Endothelial cell of umbilical vein (primary cell): ENCODE measurements at regions not wholly inside any gene's neighbourhood (a gene's known extent, or its start where the extent isn't known, plus 50 kb on each side); places are given as distances from the start of the nearest gene placed in this dataset.

Experiments
- BruUV-seq: library from RNA; stranded (reverse); fragments of 400-500 nt; replicated peaks from 2 replicates; lab custom pipeline; 2021; lab: Mats Ljungman, UMichigan
- CTCF ChIA-PET: fragments of 300-600, 350-600 bp; sonication (Branson Sonifier 250); formaldehyde crosslinking; loops from one replicate; lab custom pipeline; 2021; ENCODE audit warnings: antibody characterized with exemption, inconsistent platforms; lab: Charles Lee
- POLR2A ChIA-PET: fragments of 300-600, 350-600 bp; sonication (Branson Sonifier 250); formaldehyde crosslinking; loops from one replicate; lab custom pipeline; 2021; ENCODE audit warnings: antibody characterized with exemption, inconsistent platforms; lab: Charles Lee
- DNase-seq: peaks from one replicate; pipeline ENCODE4 v3.0.0-alpha.2; 2011; ENCODE audit warnings: low read depth, low spot score
- FAIRE-seq: peaks from 2 replicates; lab custom pipeline; 2011; peaks lifted over from hg19 to GRCh38; lab: Jason Lieb, UNC
- H2AFZ ChIP-seq: 2 replicates; pipeline ENCODE4 v1.6.0; 2012; ENCODE audit warnings: low read depth, low read length, control low read depth, inconsistent platforms
- H3K27ac ChIP-seq: 2 replicates; pipeline ENCODE4 v1.5.1; 2011; ENCODE audit warnings: low read depth, mild to moderate bottlenecking, control low read depth, low read length, moderate library complexity; ENCODE audit not compliant: insufficient read depth
- H3K27me3 ChIP-seq, 2 experiments: 2 replicates each; pipeline versions ENCODE4 v1.6.0 to v1.6.1; 2011; ENCODE audit warnings: low read length in 2 of 2, mixed read lengths in 1 of 2; ENCODE audit not compliant: control insufficient read depth in 2 of 2, insufficient read depth in 2 of 2
- H3K36me3 ChIP-seq, 2 experiments: 2 replicates in 1 of 2; 3 replicates in 1 of 2; pipeline ENCODE4 v1.5.1; 2011; ENCODE audit warnings: low read length in 2 of 2, mild to moderate bottlenecking in 1 of 2, moderate library complexity in 1 of 2; ENCODE audit not compliant: control insufficient read depth in 2 of 2, insufficient read depth in 2 of 2; ENCODE audit errors: extremely low read depth in 1 of 2
- H3K4me1 ChIP-seq: 3 replicates; pipeline ENCODE4 v1.5.1; 2011; ENCODE audit warnings: mild to moderate bottlenecking, low read length; ENCODE audit not compliant: control insufficient read depth, insufficient read depth; ENCODE audit errors: extremely low read depth
- H3K4me2 ChIP-seq: 2 replicates; pipeline ENCODE4 v1.6.1; 2011; ENCODE audit warnings: low read length, control low read depth, mixed read lengths; ENCODE audit not compliant: insufficient read depth
- H3K4me3 ChIP-seq, 3 experiments: fragments of 200-600 bp in 1 of 3; sonication (generic), shearing (Covaris generic) in 1 of 3; replicated peaks in 1 of 3; 2 replicates each; pipeline ENCODE4 v1.5.1; 2011 to 2016; ENCODE audit warnings: control low read depth in 3 of 3, low read length in 3 of 3, mild to moderate bottlenecking in 2 of 3, inconsistent platforms in 1 of 3, low read depth in 1 of 3, moderate library complexity in 1 of 3; ENCODE audit not compliant: insufficient read depth in 1 of 3
- H3K79me2 ChIP-seq: 2 replicates; pipeline ENCODE4 v1.6.0; 2012; ENCODE audit warnings: low read length, inconsistent platforms; ENCODE audit not compliant: control insufficient read depth, insufficient read depth
- H3K9ac ChIP-seq: replicated peaks from 2 replicates; pipeline ENCODE3; 2011; ENCODE audit warnings: low read length, control low read depth; ENCODE audit not compliant: insufficient read depth; ENCODE audit errors: extremely low read depth
- H3K9me1 ChIP-seq: replicated peaks from 3 replicates; pipeline ENCODE4 v1.6.0; 2011; ENCODE audit warnings: mild to moderate bottlenecking, low read length; ENCODE audit not compliant: control insufficient read depth, insufficient read depth; ENCODE audit errors: extremely low read depth
- H3K9me3 ChIP-seq: replicated peaks from 2 replicates; pipeline ENCODE4 v1.5.1; 2012; ENCODE audit warnings: low read length, inconsistent platforms; ENCODE audit not compliant: control insufficient read depth, insufficient read depth
- H4K20me1 ChIP-seq: replicated peaks from 2 replicates; pipeline ENCODE3; 2011; ENCODE audit warnings: mild to moderate bottlenecking, low read length; ENCODE audit not compliant: control insufficient read depth, insufficient read depth; ENCODE audit errors: extremely low read depth
- EZH2 ChIP-seq: IDR thresholded peaks from 2 replicates; pipeline ENCODE4 v1.6.1; 2012; ENCODE audit warnings: borderline replicate concordance, low read depth, mild to moderate bottlenecking, moderate library complexity, low read length, inconsistent platforms; ENCODE audit not compliant: severe bottlenecking
- FOS ChIP-seq: IDR thresholded peaks from 2 replicates; pipeline ENCODE4 v1.6.1; 2011; ENCODE audit warnings: mild to moderate bottlenecking, low read length, moderate library complexity, borderline replicate concordance; ENCODE audit not compliant: insufficient read depth
- GATA2 ChIP-seq: IDR thresholded peaks from 2 replicates; pipeline ENCODE4 v1.7.0; 2011; ENCODE audit warnings: low read depth, mild to moderate bottlenecking, moderate library complexity, mixed read lengths, low read length; ENCODE audit not compliant: insufficient read length, insufficient read depth
- JUN ChIP-seq: IDR thresholded peaks from 2 replicates; pipeline ENCODE4 v1.6.1; 2011; ENCODE audit warnings: borderline replicate concordance, low read depth; ENCODE audit not compliant: insufficient read length, insufficient read depth
- MYC ChIP-seq: IDR thresholded peaks from one replicate; pipeline ENCODE4 v1.6.1; 2011; ENCODE audit warnings: mild to moderate bottlenecking, low read depth, low read length
- POLR2A ChIP-seq: IDR thresholded peaks from 2 replicates; pipeline ENCODE4 v1.6.1; 2012; ENCODE audit warnings: low read depth, mild to moderate bottlenecking, control low read depth, low read length
- POLR2AphosphoS5 ChIP-seq: IDR thresholded peaks from 2 replicates; pipeline ENCODE4 v1.6.1; 2012; ENCODE audit warnings: low read depth, mild to moderate bottlenecking, control low read depth, low read length, moderate library complexity; ENCODE audit not compliant: insufficient read depth
- dilution Hi-C: fragments of 300-500 bp; cut with MboI; formaldehyde crosslinking; loops from one replicate; pipeline ENCODE4 v1.15.0; 2019; ENCODE audit warnings: low sequenced_read_pairs; ENCODE audit not compliant: extremely low pct_ligation_motif_present
- intact Hi-C: fragments of 100-400 bp; cut with micrococcal nuclease; formaldehyde crosslinking; loops from one replicate; pipeline ENCODE4 v1.10.0; 2022
- TF ChIP-seq, protein P1 (sequence below), 2 donors: IDR thresholded peaks; 1 replicate in 1 of 2; 2 replicates in 1 of 2; pipeline ENCODE4 v1.5.1; 2011; ENCODE audit warnings: low read length in 2 of 2, mild to moderate bottlenecking in 2 of 2, moderate library complexity in 2 of 2, control low read depth in 1 of 2, inconsistent platforms in 1 of 2, low read depth in 1 of 2; ENCODE audit not compliant: insufficient read depth in 1 of 2; ENCODE audit errors: extremely low read depth in 1 of 2
- TF ChIP-seq, protein P2 (sequence below): IDR thresholded peaks from 2 replicates; pipeline ENCODE4 v1.6.1; 2011; ENCODE audit not compliant: insufficient read depth, insufficient read length

DNA sequence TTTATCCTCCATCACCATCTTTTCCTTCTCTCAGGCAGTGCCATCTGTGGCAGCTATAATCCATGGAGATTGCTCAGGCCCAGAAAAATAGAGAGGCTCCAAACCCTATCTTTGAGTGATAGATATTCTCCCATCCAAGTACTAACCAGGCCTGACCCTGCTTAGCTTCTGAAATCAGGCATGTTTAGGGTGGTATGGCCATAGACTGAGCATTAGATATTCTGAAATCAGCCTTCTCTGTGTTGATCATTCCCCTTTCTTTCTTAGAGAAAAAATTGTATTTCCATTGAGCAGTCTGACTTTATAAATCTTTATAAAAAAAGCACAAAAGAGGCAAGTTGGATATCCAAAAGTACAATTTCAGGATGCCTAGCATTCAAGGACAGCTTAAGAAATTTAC is 131.5 kb upstream of the ACVR2A start:
- FAIRE-seq, result no peak
- Histone ChIP-seq H3K4me3 (no peak overlapping the region), H3K27me3 (no peaks in the 10 kb centered on the region), H2AFZ (no peak overlapping the region), H3K36me3 (no peaks in the 10 kb centered on the region), H3K4me2 (no peak overlapping the region), H3K9ac (no peak overlapping the region), H4K20me1 (no peaks in the 10 kb centered on the region), H3K27ac (no peak overlapping the region), H3K9me1 (no peaks in the 10 kb centered on the region), H3K4me1 (no peaks in the 10 kb centered on the region), H3K79me2 (no peaks in the 10 kb centered on the region), H3K9me3 (no peaks in the 10 kb centered on the region)
- intact Hi-C loops, result no loop called here
- no TSS peak for BruUV-seq
- dilution Hi-C loops, result no loop called here
- ChIA-PET POLR2A (no interaction called here), CTCF (no interaction called here)
- TF ChIP-seq, protein P1, sequence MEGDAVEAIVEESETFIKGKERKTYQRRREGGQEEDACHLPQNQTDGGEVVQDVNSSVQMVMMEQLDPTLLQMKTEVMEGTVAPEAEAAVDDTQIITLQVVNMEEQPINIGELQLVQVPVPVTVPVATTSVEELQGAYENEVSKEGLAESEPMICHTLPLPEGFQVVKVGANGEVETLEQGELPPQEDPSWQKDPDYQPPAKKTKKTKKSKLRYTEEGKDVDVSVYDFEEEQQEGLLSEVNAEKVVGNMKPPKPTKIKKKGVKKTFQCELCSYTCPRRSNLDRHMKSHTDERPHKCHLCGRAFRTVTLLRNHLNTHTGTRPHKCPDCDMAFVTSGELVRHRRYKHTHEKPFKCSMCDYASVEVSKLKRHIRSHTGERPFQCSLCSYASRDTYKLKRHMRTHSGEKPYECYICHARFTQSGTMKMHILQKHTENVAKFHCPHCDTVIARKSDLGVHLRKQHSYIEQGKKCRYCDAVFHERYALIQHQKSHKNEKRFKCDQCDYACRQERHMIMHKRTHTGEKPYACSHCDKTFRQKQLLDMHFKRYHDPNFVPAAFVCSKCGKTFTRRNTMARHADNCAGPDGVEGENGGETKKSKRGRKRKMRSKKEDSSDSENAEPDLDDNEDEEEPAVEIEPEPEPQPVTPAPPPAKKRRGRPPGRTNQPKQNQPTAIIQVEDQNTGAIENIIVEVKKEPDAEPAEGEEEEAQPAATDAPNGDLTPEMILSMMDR (IDR thresholded peaks at IDR 0.05; ENCODE audit: extremely low read depth in 1 of 2, insufficient read depth in 1 of 2, low read depth in 1 of 2, low read length in 2 of 2), result no peak
- TF ChIP-seq GATA2, result no peak
- TF ChIP-seq, protein P2, sequence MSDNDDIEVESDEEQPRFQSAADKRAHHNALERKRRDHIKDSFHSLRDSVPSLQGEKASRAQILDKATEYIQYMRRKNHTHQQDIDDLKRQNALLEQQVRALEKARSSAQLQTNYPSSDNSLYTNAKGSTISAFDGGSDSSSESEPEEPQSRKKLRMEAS, result no peak
- no peak for TF ChIP-seq MYC
- TF ChIP-seq FOS, result no peak
- TF ChIP-seq JUN, result no peak
- no peak for TF ChIP-seq POLR2A
- no peak for TF ChIP-seq POLR2AphosphoS5
- TF ChIP-seq EZH2, result no peak
- no peak for DNase-seq
